Progenitor cell of endocrine pancreas (in vitro differentiated cells): ENCODE measurements at regions not wholly inside any gene's neighbourhood (a gene's known extent, or its start where the extent isn't known, plus 50 kb on each side); places are given as distances from the start of the nearest gene placed in this dataset.

Experiments
- DNase-seq: peaks from one replicate; pipeline ENCODE4 v3.0.0; 2021; ENCODE audit warnings: low spot score; ENCODE audit not compliant: unreplicated experiment
- H3K27ac Mint-ChIP-seq: 2 replicates; pipeline ENCODE4 v1.8.0; 2021; ENCODE audit warnings: mild to moderate bottlenecking, moderate library complexity, mixed read lengths
- H3K27me3 Mint-ChIP-seq: 2 replicates; pipeline ENCODE4 v1.8.0; 2021; ENCODE audit warnings: mixed read lengths
- H3K36me3 Mint-ChIP-seq: 2 replicates; pipeline ENCODE4 v1.8.0; 2022; ENCODE audit warnings: mixed read lengths; ENCODE audit not compliant: insufficient read depth
- H3K4me1 Mint-ChIP-seq: 2 replicates; pipeline ENCODE4 v1.8.0; 2021; ENCODE audit warnings: low read depth, mixed read lengths
- H3K4me3 Mint-ChIP-seq: 2 replicates; pipeline ENCODE4 v1.8.0; 2021; ENCODE audit warnings: low read depth, mild to moderate bottlenecking, moderate library complexity, mixed read lengths
- H3K9me3 Mint-ChIP-seq: 2 replicates; pipeline ENCODE4 v1.8.0; 2021; ENCODE audit warnings: low read depth, mixed read lengths
- CTCF ChIP-seq: fragments of 200-600 bp; sonication (generic); IDR thresholded peaks from one replicate; pipeline ENCODE4 v1.5.0; 2021; ENCODE audit warnings: antibody characterized with exemption, mild to moderate bottlenecking; ENCODE audit not compliant: unreplicated experiment

GRCh38 chr3:16102905-16103364 lies 71.5 kb upstream of the GALNT15 start:
- H3K4me1 Mint-ChIP-seq = no peaks in the 10 kb centered on the region
- H3K27ac Mint-ChIP-seq = no peak overlapping the region
- no peaks in the 10 kb centered on the region for H3K27me3 Mint-ChIP-seq
- DNase-seq = no peak
- no peak for TF ChIP-seq CTCF
- peaks cover 1% of the 10 kb centered on the region for H3K36me3 Mint-ChIP-seq
- no peak overlapping the region for H3K4me3 Mint-ChIP-seq
- H3K9me3 Mint-ChIP-seq = no peaks in the 10 kb centered on the region

GRCh38 chr3:16103472-16103871 lies 71.0 kb upstream of the GALNT15 start:
- H3K9me3 Mint-ChIP-seq = no peaks in the 10 kb centered on the region
- DNase-seq = no peak
- no peak for TF ChIP-seq CTCF
- H3K4me1 Mint-ChIP-seq = no peaks in the 10 kb centered on the region
- H3K4me3 Mint-ChIP-seq = no peak overlapping the region
- H3K36me3 Mint-ChIP-seq = no peaks in the 10 kb centered on the region
- H3K27me3 Mint-ChIP-seq = no peaks in the 10 kb centered on the region
- no peak overlapping the region for H3K27ac Mint-ChIP-seq

- no peak overlapping the region for H3K27ac Mint-ChIP-seq
- no peaks in the 10 kb centered on the region for H3K9me3 Mint-ChIP-seq
- H3K4me1 Mint-ChIP-seq = no peaks in the 10 kb centered on the region
- no peak for TF ChIP-seq CTCF
- no peak overlapping the region for H3K4me3 Mint-ChIP-seq
- no peaks in the 10 kb centered on the region for H3K27me3 Mint-ChIP-seq
- DNase-seq = no peak
- H3K36me3 Mint-ChIP-seq = no peaks in the 10 kb centered on the region
These were observed 70.3 kb upstream of the GALNT15 start for GRCh38 chr3:16104156-16104555.

GRCh38 chr3:16106050-16106449 lies 68.4 kb upstream of the GALNT15 start:
- Mint-ChIP-seq H3K4me1 (no peaks in the 10 kb centered on the region), H3K27me3 (no peaks in the 10 kb centered on the region), H3K36me3 (no peaks in the 10 kb centered on the region), H3K27ac (no peak overlapping the region), H3K4me3 (no peak overlapping the region), H3K9me3 (no peaks in the 10 kb centered on the region)
- TF ChIP-seq CTCF = no peak
- no peak for DNase-seq

- no peaks in the 10 kb centered on the region for H3K9me3 Mint-ChIP-seq
- no peak overlapping the region for H3K27ac Mint-ChIP-seq
- H3K4me1 Mint-ChIP-seq = no peaks in the 10 kb centered on the region
- no peaks in the 10 kb centered on the region for H3K27me3 Mint-ChIP-seq
- no peak overlapping the region for H3K4me3 Mint-ChIP-seq
- DNase-seq = no peak
- H3K36me3 Mint-ChIP-seq = no peaks in the 10 kb centered on the region
- TF ChIP-seq CTCF = no peak
These were observed 66.1 kb upstream of the GALNT15 start for GRCh38 chr3:16108424-16108823.

GRCh38 chr3:16109929-16110328 lies 64.6 kb upstream of the GALNT15 start:
- DNase-seq = no peak
- Mint-ChIP-seq H3K27ac (no peak overlapping the region), H3K4me1 (no peaks in the 10 kb centered on the region), H3K36me3 (no peaks in the 10 kb centered on the region), H3K27me3 (no peaks in the 10 kb centered on the region), H3K4me3 (no peak overlapping the region), H3K9me3 (no peaks in the 10 kb centered on the region)
- no peak for TF ChIP-seq CTCF
